CD4-positive, alpha-beta T cell treated with Interleukin-15 for 4 hours (primary cell): ENCODE measurements at regions not wholly inside any gene's neighbourhood (a gene's known extent, or its start where the extent isn't known, plus 50 kb on each side); places are given as distances from the start of the nearest gene placed in this dataset.

Experiments
- DNase-seq: peaks from one replicate; pipeline ENCODE4 v3.0.0-alpha.2; 2020; ENCODE audit warnings: low spot score

DNA sequence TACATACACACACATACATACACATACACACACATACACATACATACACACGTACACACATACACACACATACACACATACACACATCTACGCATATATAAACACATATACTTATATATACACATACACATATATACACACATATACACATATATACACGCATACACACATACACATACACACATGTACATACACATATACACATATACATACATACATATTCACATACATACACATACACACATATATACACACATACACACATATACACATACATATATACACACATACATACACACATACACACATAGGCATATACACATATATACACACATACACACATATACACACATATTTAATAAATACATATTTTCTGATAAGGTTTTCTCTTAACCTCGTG lies 324.0 kb downstream of the RPS6KC1 start:
- no peak for DNase-seq

DNA sequence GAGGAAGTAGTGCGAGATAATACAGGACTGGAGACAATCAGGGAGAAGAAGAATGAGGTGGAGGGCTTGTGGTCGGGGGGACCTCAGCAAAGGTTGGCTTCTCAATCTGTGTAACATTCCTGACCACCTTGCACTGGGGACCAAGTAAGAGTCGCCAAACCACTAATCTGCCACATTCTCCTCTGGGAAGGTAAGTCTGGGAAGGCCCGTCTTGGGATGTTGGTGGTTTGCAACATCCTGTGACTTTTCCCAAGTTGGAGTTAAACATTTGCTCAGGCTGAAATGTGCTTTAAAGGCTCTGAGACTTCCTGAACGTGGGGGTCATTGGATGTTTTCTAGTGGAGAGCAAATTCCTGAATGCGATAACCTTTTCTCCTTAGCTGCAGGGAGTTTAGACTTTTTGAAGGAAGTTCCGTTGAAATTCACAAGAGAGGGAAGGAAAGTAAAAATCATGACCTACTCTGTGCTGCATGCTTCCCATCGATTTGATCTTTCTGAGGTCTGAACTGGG lies 325.9 kb downstream of the RPS6KC1 start:
- DNase-seq, result no peak

DNA sequence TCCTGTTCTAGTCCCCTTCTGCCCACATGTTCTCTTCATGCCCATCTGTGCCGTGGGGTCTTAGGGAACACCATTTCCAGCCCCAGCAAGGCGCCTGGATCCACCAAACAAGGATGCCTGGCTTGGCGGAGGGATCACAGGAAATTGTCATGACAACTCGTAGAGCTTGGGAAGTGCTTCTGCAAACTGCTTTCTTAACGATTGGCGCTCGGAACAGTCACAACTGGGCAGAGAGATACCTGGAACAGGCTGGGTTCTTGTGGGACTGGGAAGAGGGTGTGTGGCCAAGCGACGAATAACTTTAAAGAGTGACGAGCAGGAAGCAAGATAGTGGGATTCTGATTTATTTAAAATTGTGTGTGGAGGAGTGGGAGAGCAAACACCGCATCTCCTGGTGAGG lies 329.8 kb downstream of the RPS6KC1 start:
- no peak for DNase-seq

DNA sequence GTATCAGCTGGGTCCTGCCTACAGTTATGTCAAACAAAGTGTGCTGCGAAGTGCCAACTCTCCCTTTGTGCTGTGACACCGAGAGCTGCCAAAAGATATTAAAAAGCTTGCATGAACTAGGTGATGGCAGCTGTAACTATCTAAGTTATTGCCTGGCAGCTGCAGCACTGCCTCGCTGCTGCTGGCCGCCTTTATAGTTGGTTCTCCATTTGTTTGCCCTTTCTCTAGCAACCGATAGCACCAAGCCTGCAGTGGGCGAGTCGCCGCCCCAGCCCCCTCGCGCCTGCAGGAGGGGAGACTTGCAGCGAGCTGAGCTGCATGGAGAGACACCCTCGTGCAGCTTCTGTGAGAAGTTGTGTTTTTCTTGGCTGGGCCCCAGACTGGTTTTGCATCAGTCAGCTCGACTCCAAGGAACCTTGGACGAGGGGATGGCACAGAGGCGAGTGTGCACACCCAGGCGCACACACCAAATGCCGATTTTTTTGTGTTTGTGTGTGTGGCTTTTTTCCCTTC lies 330.6 kb downstream of the RPS6KC1 start:
- no peak for DNase-seq

- no peak for DNase-seq
Measured at GRCh38 chr1:213383465-213383864, 332.4 kb downstream of the RPS6KC1 start.

GRCh38 chr1:213385201-213385600 lies 334.2 kb downstream of the RPS6KC1 start:
- DNase-seq, result no peak

- DNase-seq, result no peak
Measured at GRCh38 chr1:213385806-213386324, 334.8 kb downstream of the RPS6KC1 start.

DNA sequence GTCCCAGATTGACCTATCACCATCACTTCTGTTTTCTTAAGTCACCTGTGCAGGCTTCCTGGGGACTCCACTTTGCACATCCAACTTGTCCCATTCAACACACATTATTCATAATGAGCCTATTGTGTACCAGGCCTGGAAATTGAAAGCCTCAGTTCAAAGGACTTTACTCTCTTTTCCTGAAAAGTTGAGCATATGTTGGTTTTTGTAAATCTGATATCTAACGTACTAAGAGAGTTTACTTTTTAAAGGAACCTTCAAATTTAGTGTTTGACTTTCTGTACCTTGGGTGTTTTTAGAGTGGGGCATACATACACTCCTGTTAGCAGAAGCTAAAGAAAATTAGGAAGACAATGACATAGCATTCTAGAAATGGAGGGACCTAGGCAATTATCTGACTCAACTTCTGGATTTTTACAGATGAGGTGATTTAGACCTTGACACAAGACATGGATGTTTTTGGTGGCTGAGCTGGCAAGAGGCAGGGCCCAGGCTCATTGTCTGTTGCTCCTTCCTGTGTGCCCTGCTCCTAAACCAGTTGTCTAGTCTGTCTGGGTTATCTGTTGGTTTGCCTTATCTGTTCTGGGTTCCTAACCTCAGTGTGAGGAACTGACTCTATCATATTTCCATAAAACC lies 336.5 kb downstream of the RPS6KC1 start:
- no peak for DNase-seq

DNA sequence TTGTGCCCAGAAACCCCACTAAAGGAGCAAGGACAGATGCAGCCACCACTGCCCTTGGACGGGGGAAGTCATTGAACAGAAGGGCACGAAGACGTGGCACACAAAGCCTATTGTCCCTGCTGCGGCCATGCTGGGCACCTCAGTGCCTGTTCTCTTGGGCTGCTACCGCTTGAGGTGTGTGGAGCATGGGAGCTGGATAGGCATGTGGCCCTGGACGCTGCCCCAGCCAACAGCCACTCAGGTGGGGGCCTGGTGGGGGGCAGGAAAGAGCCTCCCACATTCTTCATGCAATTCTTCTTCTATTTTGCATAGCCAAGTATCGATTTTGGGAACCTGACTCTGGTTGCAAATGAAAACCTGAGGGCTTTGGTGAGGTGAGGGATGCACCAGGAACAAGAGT lies 337.2 kb downstream of the RPS6KC1 start:
- no peak for DNase-seq

- no peak for DNase-seq
Measured at GRCh38 chr1:213389061-213389581, 338.1 kb downstream of the RPS6KC1 start.

DNA sequence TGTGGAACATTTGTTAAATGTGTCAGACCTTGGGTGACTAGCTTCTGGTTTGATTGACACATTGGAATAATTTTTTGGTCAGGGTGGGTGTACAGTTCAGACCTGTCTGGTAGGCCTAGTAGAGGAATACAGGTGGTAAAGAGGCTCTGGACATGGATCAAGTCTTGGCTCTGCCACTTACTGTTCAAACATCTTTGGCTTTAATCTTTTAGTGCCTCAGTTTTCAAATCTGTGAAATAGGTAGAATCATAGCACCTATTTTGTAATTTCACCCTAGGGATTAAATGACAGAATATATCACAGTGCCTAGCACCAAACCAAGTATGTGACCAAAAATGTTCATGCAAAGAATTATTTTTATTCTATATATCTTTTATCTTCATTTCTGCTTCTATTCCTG lies 340.4 kb downstream of the RPS6KC1 start:
- DNase-seq, result no peak

DNA sequence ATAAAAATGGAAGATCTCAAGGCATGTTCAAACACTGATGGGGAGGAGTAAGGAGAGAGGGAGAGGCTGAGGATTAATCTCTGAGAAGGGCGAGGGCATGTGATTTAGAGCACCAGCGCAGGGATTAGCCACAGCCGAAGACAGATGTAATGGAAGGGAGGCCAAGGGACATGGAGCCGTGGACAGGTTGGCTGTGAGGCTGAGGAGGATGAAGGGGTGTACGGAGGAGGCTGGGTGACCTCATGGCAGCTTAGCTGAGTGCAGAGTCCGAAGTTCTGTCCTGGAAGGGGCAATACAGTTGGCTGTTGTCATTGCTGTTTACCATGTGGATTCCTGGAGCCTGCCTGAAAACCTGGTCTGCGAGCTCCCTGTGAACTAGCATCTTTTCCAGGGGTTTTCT lies 342.8 kb downstream of the RPS6KC1 start:
- DNase-seq, result no peak

DNA sequence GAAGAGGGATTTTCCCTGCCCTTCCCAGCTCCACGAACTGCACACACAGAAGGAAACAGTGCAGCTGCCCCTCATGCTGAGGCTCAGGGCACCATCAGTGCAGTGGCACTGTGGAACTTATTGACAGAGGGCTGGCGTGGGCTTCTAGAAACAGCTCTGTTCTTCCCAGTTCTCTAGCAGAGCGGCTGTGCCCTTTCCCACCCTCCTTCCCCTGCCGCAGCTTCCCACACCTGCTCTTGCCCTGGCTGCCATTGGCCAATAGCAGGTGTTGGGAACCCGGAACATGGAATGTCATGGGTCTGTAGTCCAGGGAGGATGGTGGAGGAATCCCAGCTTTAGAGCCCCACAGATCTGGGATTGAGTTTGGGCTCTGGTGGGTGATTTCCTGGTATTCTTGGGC lies 343.8 kb downstream of the RPS6KC1 start:
- no peak for DNase-seq

GRCh38 chr1:213397638-213398037 lies 346.6 kb downstream of the RPS6KC1 start:
- no peak for DNase-seq

DNA sequence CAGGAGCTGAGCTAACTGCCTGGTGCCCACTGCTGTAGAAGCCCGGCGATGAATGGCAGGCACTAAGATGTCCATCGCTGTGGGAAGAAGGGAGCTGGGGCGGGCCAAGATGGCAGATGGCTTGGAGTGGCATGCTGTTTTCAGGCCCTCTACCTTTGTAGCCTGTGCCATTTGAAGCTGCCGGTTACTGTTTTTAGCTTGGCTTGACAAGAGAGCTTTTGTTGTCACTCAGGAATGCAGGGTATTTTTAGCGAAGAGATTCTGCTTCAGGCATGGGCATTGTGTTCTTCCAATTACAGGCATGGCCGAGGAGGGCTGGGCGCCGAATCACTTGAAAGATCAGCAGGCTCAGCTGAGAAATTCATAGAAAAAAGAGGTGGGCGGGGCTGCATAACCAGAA lies 348.7 kb downstream of the RPS6KC1 start:
- no peak for DNase-seq

DNA sequence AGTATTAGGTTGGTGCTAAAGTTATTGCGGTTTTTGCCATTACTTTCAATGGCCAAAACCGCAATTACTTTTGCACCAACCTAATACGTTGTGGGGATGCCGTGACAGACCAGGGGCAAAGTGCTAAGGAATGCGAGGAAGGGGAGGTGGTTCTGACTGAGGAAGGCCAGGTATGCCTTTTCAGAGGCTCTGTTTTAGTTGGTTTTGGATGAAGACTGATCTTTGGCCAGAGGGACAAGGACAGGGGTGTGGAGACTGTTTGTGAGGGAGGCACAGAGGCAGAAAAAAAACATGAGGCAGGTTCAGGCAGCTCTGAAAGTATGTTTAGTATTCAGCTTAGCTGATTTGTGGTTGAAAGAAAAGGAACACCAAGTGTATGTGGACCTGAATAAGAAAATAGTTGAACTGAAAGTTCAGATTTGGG lies 358.2 kb downstream of the RPS6KC1 start:
- no peak for DNase-seq

DNA sequence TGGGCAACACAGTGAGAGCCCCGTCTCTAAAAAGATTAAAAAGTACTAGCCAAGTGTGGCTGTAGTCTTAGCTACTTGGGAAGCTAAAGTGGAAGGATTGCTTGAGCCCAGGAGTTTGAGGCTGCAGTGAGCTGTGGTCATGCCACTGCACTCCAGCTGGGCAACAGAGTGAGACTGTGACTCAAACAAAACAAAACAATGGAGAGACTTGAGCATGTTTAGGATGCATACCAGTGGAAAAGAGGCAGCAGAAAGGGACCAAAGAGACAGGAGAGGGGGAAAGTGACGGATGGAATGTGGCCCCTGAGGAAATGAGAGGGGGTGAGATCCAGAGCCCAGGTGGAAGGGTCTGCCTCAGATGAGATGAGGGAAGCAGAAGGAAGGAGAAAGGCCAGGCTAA lies 358.9 kb downstream of the RPS6KC1 start:
- DNase-seq, result no peak

DNA sequence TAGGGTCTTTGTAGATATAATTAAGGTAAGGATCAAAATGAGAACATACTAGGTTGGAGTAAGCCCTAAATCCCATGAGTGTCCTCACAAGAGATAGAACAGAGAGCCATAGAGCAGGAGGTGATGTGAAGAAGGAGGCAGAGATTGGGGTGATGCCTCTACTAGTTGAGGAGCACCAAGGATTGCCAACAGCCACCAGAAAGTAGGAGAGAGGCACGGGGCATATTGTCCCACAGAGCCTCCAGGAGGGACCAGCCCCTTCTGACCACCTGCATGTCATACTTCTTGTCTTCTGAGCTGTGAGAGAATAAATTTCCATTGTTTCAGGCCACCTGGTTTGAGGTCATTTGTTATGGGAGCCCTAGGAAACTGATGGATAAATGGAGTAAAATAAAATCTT lies 363.3 kb downstream of the RPS6KC1 start:
- no peak for DNase-seq

DNA sequence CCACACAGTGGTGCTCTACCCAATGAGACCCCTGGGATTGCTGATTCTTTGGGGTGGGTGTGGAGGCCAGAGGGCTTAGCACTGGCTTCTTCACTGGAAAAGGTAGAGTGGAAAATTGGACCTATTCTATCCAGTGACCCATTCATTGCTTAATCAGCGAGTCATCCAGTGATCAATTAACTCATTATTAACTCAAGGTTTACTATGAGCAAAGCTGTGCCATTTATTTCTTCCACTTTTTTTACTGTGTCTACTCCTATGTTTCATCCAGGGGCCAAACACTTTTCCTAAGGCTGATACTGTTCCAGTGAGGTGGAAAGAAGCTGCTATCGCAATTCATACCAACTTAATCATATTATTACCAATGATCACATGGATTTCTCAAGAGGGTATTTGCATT lies 363.9 kb downstream of the RPS6KC1 start:
- DNase-seq, result no peak

DNA sequence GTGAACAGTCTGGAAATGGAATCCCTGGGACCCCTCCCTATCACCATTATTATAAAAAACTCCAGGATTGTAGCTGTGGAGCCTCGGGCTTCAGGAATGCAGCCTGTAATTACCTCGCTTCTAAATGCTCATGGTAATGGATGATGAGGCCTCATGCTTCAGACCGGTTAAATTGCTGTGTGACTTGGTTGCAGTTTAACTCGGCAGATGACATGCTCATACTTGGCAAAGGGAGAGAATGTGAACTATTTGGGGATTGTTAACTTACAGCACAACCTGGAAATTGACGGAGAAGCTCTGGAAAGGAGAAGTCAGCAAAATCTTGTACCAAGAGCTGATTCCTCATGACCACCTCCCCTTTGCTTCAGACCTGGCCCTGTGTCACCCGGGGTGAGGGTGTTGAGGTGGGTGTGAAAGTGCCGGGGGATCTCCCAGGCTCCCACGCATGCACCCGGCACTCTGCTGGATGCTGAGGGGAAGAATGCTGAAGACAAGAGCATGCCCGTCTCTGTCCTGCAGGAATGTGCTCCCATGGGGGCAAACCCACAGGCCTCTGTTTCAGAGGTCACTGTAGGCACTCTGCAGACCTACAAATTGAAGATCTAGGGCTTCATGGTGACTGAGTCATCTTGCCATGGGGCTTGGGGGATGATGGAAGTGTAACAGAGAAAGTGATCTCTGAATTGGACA lies 364.8 kb downstream of the RPS6KC1 start:
- DNase-seq, result no peak

- DNase-seq, result no peak
Measured at GRCh38 chr1:213416461-213417224, 365.6 kb downstream of the RPS6KC1 start.

- DNase-seq, result no peak
Measured at GRCh38 chr1:213417225-213417820, 366.3 kb downstream of the RPS6KC1 start.
